Fibroblast of peridontal ligament (primary cell): ENCODE measurements at regions not wholly inside any gene's neighbourhood (a gene's known extent, or its start where the extent isn't known, plus 50 kb on each side); places are given as distances from the start of the nearest gene placed in this dataset.
"Not testable (repeated sequence)": the region's sequence is repeated elsewhere in the genome, so short reads cannot be mapped to it uniquely, and the experiment has no call there.

ENCODE experiments used
- DNase-seq: peaks from one replicate; pipeline ENCODE4 v3.0.0-alpha.2; 2010; ENCODE audit errors: extremely low read depth

DNA sequence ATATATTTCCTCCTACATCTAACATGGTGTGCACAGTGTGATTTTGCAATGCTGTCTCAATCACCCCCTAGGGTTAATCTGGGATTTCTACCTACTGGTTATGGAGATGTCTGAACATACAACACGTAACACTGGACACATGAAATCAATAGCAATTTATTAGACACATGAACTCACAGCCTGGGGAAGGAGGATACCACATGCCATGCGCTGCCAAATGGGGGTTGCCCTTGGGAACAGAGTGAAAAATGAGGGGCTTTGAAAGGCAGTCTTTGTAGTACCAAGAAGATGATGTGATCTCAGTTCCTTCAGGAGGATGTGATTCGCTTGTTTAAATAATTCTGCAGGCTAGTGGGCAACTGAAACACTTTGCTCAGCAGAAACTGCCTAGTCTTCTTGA, 253.6 kb upstream of the LRRC4C start:
- no peak for DNase-seq

DNA sequence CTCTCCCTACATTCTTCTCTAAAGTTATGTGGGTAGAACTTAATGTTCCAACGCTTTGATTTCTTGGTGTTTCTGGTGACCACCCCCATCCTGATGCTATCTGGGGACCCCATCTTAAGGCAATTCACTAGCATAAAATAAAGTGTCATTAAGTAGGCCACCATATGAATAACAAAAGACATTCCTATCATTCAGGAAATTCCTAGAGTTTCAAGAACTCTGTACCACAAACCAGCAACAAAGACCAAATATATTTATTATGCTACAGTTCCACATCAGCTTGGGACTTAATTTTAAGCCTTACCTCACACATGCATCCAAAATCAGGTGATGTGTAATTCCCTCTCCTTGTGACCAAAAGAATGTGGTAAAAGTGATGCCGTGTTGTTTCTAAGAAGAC, 254.6 kb upstream of the LRRC4C start:
- DNase-seq: no peak

DNA sequence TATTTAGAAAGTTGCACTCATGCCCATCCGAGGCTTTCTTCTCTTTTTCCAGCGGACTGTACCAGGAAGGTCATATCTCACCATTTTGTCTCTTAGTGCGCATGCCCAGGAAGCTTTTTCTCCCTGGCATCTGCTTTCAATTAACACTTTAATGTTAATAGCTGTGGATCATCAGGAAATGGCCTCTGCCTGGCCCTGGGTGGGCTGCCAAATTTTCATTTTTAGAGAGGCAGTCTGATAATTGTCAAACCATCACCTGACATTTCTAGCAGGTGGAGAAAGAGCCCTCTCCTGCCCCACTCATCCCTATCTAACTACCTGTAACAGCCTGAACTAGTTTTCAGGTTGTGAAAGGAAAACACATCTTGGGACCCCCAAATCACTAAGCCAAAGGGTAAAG, 257.4 kb upstream of the LRRC4C start:
- DNase-seq: no peak

DNA sequence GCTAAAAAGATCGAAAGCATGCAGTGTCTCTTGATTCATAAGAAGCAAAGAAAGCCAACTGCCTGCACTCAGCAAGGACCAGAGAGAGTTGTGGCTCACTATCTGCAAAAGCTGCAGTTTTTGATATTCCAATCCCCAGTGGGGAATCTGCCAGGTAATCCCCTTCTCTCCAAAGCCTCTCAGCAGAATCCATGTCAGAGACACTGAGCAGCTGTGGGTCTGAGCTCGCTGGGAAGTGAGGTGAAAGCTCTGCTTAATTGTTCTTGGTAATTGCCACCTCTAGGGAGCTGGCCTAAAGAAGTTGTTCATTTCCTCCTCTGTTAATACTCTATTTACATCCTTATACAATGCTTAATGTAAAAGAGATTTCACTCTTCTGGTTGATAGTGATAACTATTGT, 261.3 kb upstream of the LRRC4C start:
- no peak for DNase-seq

DNA sequence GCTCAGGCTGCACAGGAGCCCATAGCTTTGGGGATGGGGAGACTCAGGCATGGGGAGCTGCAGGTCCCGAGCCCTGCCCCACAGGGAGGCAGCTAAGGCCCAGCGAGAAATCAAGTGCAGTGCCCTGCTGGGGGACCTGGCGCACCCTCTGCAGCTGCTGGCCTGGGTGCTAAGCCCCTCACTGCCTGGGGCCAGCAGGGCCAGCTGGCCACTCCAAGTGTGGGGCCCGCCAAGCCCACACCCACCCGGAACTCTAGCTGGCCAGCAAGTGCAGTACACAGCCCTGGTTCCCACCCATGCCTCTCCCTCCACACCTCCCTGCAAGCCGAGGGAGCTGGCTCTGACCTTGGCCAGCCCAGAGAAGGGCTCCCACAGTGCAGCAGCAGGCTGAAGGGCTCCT, 268.7 kb upstream of the LRRC4C start:
- DNase-seq: not testable (repeated sequence)

DNA sequence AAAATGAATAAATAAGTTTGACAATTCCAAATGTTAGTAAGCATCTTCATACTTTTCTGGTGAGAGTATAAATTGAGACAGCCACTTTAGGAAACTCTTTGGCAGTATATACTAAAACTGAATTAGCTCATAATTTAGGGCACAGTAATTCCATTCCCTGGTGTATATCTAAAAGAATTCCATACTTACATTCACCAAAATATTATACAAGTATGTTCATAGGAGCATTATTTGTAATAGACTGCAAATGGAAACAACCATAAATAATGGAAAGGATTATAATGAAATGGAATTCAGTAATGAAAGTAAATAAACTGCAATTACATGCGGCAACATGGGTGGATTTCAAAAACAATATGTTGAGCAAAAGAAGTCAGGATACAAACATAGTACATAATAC, 315.8 kb upstream of the LRRC4C start:
- no peak for DNase-seq

DNA sequence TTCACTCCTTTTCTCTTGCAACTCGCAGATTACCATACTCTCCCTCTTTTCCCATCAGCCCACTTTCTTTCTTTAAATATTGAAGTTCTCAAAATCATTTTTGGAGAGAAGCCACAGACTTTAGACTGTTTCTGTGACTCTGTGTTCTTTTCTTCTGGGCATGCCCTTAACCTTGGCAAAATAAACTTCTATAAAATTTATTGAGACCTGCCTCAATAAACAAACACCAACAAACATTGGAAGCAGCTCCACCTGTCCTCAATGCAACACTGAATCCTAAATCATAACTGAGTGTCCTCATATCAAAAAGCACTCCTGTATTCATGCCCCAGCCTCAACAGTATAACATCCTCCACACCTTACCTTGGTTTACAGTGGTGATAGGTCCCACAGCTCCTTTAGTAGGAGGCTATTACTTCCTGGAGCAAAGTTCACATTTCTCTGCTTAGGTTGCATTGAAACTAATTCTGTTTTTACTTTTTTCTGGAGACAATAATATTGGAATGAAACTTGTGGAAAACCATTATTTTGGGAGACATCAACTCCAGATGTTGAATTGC, 320.0 kb upstream of the LRRC4C start:
- DNase-seq: no peak

DNA sequence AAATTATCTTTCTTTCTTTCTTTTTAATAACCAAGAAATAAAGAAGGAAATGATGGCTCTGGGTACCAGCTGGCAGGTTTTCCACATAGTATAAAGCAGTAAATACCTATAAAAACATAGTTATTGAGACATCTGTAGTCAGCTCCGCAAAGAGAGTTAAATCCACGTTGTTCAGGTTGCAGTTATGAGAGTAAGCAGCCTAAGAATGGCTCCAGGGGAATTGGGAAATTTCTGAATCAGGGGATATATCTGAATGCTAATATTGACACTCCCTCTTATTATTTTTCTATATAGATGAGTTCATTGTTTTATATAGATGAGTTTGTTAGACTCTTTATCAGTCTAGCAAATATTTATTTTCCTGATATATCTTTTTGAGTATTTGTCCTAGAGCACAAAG, 322.0 kb upstream of the LRRC4C start:
- no peak for DNase-seq

DNA sequence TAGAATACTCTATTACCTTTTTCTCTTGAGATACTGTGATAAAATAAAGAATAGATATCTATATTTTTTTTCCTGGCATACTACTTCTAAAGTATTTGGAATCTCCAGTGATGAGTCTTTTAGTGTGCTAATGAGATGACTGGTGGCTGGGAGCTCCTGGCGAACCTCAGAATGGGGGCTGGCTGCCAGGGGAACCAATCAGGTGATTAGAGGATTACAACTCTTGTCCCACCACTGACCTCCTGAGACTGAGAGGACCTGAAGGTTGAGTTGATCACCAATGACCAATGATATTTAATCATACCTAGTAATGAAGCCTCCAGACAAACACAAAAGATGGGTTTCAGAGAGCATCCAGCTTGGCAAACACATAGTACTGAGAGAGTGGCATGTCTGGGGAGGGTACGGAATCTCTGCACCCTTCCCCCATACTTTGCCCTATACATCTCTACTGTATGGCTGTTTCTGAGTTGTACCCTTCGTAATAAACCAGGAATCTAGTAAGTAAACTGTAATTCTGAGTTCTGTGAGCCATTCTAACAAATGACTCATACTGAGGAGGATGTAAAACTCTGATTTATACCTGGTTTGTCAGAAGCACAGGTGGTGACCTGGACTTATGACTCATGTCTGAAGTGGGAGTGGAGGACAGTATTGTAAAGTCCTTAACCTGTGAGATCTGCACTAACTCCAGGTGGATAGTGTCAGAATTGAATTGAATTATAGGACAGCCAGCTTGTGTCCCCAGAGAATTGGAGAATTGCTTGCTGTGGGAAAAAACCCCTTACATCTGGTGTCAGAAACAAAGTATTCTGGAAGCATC, 325.3 kb upstream of the LRRC4C start:
- no peak for DNase-seq

DNA sequence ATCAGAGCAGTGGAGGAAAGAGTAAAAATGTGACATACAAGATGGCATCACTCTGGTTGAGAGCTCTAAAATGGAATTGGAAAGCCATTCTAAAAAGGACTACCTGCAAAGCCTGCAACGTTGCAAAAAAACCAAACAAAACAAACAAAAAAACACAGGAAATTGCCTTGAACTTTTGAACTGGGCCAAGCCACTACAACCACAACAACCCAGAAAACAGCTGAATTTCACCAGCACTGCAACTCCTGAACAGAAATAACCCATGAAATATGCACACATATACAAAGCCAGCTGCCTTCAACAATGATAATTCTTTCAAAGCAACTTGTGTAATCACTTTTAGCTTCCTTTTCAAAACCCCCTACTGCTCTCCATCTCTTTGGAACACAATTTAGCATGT, 326.6 kb upstream of the LRRC4C start:
- peak; percentile 8 for DNase-seq

DNA sequence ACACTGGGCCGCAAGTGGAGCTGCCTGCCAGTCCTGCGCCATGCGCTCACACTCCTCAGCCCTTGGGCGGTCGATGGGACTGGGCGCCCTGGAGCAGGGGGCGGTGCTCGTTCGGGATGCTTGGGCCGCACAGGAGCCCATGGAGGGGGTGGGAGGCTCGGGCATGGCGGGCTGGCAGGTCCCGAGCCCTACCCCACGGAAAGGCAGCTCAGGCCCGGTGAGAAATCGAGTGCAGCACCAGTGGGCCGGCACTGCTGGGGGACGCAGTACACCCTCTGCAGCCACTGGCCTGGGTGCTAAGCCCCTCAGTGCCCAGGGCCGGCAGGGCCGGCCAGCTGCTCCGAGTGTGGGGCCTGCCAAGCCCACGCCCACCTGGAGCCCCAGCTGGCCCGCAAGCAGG, 328.7 kb upstream of the LRRC4C start:
- DNase-seq: no peak

DNA sequence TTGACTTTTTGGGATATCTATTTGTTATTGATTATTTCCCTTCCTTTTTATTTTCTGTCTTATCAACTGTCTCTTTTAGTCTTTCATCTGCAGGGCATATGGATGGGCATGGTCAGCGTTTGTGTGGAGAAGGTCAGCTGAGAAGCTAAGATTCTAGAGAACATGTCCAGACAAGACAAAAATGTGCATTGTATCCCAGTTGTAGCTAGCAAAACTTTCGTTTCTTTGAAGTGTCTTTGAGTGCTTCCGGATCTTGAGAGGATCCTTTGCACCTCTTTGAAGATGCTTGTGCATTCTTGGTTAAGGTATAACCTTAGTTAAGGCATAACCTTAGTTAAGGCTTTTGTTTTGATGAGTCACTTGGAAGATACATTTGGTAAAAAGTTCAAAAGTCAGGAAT, 329.9 kb upstream of the LRRC4C start:
- DNase-seq: no peak

DNA sequence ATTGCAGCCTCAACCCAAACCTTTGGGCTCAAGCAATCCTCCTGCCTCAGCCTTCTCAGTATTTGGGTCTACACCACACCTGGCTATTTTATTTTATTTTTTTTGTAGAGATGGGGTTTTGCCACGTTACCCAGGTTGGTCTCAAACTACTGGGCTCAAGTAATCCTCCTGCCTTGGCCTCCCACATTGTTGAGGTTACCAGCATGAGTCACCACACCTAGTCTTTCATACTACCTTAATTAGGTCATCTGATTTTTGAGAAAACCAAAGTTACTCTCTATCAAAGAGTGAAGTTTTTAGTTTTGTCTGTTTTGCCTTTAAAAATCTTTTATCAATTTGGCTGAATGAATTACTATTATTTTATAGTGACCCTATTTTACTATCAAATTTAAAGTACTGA, 335.6 kb upstream of the LRRC4C start:
- DNase-seq: no peak

DNA sequence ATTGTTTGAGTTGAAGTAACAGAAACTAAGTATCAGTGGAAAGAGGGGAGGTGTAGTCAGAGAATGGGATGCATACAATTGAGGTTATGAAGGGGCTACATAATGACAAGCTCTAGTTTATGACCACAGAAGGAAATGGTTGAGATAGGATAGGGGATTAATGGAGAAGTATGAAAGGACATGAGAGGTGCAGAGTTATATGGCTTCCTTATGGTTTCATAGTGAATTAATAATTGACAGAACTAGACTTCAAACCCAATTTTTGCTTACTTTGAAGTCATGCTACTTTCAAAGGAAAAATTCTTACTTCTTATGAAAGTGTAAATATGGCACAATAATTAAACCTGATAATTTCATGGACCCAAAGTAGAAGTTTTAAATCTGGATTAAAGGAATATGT, 340.3 kb upstream of the LRRC4C start:
- no peak for DNase-seq

DNA sequence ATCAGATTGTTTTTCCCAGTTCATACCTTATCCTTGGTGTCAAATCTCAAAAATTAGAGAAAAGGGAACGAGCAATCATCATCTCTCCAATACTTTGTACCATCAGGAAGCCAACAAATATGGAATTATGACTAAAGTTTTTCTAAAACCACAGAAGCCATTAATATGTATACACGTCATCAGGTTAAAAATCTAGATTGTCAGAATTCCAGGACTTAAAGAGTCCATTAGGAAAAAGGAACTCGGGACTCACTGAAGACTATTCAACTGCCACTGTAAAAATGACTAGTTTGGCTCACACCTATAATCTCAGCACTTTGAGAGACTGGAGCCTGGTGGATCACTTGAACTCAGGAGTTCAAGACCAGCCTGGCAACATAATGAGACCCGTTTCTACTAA, 344.4 kb upstream of the LRRC4C start:
- DNase-seq: no peak

DNA sequence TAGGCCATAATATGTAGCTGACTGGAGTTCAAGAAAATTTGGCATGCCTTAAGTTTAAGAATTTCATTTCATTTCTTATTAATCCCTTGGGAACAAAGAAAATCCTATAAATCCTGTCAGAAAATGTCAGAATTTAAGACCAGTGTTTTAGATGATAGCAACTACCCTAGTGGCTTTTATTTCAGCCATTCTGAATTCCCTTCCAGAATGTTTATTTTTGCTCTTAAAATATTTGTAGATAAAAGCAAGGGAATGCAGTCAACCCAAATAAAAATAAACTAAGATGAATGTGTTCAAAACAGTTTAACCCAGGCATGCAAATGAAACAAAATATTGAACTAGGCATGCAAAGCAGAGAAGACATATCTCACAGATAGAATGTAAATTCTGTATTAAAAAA, 356.9 kb upstream of the LRRC4C start:
- no peak for DNase-seq

DNA sequence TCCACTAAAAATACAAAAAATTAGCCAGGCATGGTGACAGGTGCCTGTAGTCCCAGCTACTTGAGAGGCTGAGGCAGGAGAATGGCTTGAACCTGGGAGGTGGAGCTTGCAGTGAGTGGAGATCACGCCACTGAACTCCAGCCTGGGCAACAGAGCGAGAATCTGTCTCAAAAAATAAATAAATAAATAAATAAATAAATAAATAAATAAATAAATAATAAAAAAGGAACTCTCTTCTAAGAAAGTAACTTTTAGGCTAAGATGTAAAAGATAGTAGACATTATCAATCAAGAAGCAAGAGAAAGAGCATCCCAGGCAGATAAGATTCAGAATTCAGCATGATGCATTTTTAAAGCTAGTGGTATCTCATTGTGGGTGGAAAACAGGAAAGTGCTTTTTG, 364.8 kb upstream of the LRRC4C start:
- not testable (repeated sequence) for DNase-seq

DNA sequence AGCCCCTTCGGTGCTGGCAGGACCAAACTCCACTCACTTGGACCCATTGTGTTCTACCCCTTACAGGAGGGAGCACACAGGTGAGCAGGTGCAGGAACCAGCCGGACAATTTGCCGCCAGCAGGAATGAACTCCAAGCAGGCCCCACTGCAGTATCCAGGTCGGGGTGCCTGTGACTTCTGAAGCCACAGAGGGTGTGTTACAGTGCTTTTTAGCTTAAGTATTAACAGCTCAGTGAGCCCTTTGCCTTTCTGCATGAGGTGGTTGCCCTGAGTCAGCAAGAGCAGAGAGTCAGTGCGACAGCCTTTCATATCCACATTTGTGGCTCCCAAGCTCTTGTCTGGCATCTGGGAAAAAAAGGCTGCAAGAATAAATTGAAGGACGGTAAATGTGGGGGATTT, 366.6 kb upstream of the LRRC4C start:
- DNase-seq: no peak

DNA sequence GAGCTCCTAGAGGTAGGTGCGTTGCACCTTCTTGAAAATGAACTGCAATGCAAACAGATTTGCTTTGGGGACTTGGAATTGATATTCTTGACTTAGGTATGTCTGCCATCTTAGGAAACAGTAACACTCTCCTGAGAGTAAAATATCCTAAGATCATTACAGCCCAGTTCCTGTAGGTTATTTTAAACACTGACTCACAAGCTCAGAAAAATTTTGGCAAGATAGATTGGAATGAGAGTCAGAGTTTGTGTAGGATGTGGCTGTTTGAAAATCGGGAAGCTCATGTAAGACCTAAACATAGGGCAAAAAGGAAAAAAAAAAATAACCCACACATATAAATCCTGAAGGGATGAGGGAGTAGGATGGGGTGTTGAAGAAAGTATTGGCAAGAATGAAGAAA, 377.0 kb upstream of the LRRC4C start:
- DNase-seq: no peak

DNA sequence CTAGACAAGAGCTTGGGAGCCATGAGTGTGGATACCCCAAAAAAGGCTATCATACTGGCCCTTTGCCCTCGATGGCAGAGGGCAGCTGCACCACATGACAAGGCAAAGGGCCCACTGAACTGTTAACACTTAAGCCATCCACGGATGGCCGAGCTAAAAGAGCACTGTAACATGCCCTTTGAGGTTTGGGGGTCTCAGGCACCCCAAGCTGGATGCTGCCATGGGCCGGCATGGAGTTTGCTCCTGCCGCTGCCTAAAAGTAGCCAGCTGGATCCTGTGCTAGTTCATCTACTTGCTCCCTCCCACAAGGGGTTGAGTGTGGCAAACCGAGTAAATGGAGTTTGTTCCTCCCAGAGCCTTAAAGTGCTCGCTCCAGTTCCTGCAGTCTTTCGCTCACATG, 383.2 kb upstream of the LRRC4C start:
- DNase-seq: no peak

DNA sequence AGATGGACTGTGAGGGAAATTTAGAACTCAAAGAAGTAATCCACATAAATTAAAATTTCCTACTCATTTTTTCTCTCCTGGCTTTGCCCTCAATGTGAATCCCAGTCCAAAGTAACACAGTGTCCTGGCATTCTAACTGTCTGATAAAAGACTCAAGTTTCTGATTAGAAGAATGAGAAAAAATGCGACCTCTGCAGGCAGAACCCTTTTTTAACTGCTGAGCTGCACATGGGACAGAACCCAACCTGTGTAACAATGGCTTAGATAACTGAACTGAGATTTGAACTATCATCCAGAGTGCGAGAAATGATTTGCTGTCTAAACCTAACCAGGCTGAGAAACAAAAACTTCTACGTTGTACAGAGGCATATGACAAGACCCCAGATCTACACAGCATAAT, 385.6 kb upstream of the LRRC4C start:
- no peak for DNase-seq

DNA sequence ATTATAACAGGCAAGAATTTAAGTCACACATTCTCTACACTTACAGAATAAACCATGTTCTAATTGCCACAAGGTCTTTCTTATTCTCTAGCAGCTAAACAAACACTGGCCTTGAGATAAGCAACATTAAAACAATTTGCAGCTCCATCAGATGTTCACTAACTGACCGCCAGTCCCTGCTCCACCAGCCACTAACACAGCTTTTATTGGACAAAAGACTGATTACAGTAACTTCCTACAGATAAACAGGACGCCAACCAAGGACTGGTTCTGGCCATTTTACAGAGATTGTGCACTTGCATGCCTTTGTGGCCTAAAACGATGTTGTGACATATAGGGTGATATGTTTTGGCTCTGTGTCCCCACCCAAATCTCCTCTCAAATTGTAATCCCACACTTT, 388.9 kb upstream of the LRRC4C start:
- DNase-seq: no peak

DNA sequence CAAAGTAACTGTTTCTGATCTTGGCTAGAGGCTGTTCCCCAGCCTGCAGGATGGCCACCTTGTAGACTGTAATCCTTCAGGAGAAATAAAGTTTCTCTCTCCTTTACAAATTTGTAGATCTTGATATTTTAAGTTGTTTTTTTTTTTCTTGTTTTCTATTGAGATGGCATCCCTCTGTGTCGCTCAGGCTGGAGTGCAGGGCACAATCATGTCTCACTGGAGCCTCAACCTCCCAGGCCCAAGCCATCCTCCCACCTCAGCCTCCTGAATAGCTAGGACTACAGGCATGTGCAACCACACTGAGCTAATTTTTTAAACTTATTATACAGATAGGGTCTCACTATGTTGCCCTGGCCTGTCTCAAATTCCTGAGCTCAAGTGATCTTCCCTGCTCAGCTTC, 389.8 kb upstream of the LRRC4C start:
- DNase-seq: no peak

DNA sequence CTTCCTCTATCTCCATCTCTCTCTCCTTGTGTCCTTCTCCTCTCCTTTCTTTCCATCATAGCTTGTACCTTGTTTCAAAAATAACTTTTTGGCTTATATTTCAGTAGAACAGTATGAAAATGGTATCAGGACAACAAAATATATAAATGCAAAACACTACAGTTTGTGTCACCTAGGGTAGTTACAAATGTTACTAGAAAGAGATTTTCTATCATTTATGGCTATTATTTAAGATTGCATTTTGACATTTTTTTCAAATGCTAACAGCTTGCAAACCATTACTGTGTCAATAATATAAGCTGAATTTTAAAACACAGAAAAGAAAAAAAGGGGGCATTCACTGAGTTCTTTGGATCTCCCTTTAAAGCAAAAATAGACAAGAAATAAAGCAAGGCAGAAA, 392.3 kb upstream of the LRRC4C start:
- DNase-seq: no peak
